Neural progenitor cell (in vitro differentiated cells): ENCODE measurements at regions not wholly inside any gene's neighbourhood (a gene's known extent, or its start where the extent isn't known, plus 50 kb on each side); places are given as distances from the start of the nearest gene placed in this dataset.

Experiments
- DNase-seq: peaks from one replicate; pipeline ENCODE4 v3.0.0-alpha.2; 2016; ENCODE audit warnings: low spot score
- H2AFZ ChIP-seq: fragments of 200-600 bp; sonication (generic); replicated peaks from 2 replicates; pipeline ENCODE4 v1.6.1; 2016; ENCODE audit warnings: antibody characterized with exemption
- H3F3A ChIP-seq: fragments of 200-600 bp; sonication (generic); 2 replicates; pipeline ENCODE4 v1.6.1; 2016; ENCODE audit warnings: antibody characterized with exemption, low read depth
- H3K27ac ChIP-seq: fragments of 200-600 bp; sonication (generic); 2 replicates; pipeline ENCODE4 v1.5.1; 2016; ENCODE audit warnings: mild to moderate bottlenecking
- H3K27me3 ChIP-seq: fragments of 200-600 bp; sonication (generic); 2 replicates; pipeline ENCODE4 v1.6.1; 2016; ENCODE audit warnings: mild to moderate bottlenecking, moderate library complexity
- H3K36me3 ChIP-seq: fragments of 200-600 bp; sonication (generic); 2 replicates; pipeline ENCODE4 v1.5.1; 2016
- H3K4me1 ChIP-seq: fragments of 200-600 bp; sonication (generic); 2 replicates; pipeline ENCODE4 v1.6.1; 2016; ENCODE audit warnings: mixed run types
- H3K4me2 ChIP-seq: fragments of 200-600 bp; sonication (generic); 2 replicates; pipeline ENCODE4 v1.6.1; 2016
- H3K4me3 ChIP-seq: fragments of 200-600 bp; sonication (generic); 2 replicates; pipeline ENCODE4 v1.5.1; 2016
- H3K79me2 ChIP-seq: fragments of 200-600 bp; sonication (generic); 2 replicates; pipeline ENCODE4 v1.6.1; 2016; ENCODE audit warnings: low read depth
- H3K9ac ChIP-seq: fragments of 200-600 bp; sonication (generic); 2 replicates; pipeline ENCODE4 v1.6.1; 2016
- H3K9me3 ChIP-seq: fragments of 200-600 bp; sonication (generic); 2 replicates; pipeline ENCODE4 v1.5.1; 2016; ENCODE audit warnings: low read depth
- H4K20me1 ChIP-seq: fragments of 200-600 bp; sonication (generic); 2 replicates; pipeline ENCODE4 v1.6.1; 2016; ENCODE audit warnings: low read depth
- H3K27ac Mint-ChIP-seq: 3 replicates; pipeline ENCODE4 v1.8.0; 2021; ENCODE audit warnings: mixed read lengths
- H3K27me3 Mint-ChIP-seq: 2 replicates; pipeline ENCODE4 v1.8.0; 2022; ENCODE audit warnings: low read depth, mild to moderate bottlenecking, inconsistent platforms, moderate library complexity, mixed read lengths; ENCODE audit not compliant: insufficient read depth
- H3K36me3 Mint-ChIP-seq: 3 replicates; pipeline ENCODE4 v1.8.0; 2021; ENCODE audit warnings: mixed read lengths
- H3K4me1 Mint-ChIP-seq: 3 replicates; pipeline ENCODE4 v1.8.0; 2021; ENCODE audit warnings: mixed read lengths
- H3K4me3 Mint-ChIP-seq: 3 replicates; pipeline ENCODE4 v1.8.0; 2021; ENCODE audit warnings: mild to moderate bottlenecking, moderate library complexity, mixed read lengths
- H3K9me3 Mint-ChIP-seq: 3 replicates; pipeline ENCODE4 v1.8.0; 2020; ENCODE audit warnings: mixed read lengths
- EZH2 ChIP-seq: fragments of 200-600 bp; sonication (generic); IDR thresholded peaks from 2 replicates; pipeline ENCODE4 v1.6.1; 2017; ENCODE audit warnings: antibody characterized with exemption, mild to moderate bottlenecking, moderate library complexity
- EZH2phosphoT487 ChIP-seq: fragments of 200-600 bp; sonication (generic); IDR thresholded peaks from 2 replicates; pipeline ENCODE4 v1.6.1; 2017; ENCODE audit warnings: antibody characterized with exemption
- TF ChIP-seq, protein P1 (sequence below): fragments of 200-600 bp; sonication (generic); IDR thresholded peaks from 2 replicates; pipeline ENCODE4 v1.5.1; 2017; ENCODE audit warnings: antibody characterized with exemption, mild to moderate bottlenecking

DNA sequence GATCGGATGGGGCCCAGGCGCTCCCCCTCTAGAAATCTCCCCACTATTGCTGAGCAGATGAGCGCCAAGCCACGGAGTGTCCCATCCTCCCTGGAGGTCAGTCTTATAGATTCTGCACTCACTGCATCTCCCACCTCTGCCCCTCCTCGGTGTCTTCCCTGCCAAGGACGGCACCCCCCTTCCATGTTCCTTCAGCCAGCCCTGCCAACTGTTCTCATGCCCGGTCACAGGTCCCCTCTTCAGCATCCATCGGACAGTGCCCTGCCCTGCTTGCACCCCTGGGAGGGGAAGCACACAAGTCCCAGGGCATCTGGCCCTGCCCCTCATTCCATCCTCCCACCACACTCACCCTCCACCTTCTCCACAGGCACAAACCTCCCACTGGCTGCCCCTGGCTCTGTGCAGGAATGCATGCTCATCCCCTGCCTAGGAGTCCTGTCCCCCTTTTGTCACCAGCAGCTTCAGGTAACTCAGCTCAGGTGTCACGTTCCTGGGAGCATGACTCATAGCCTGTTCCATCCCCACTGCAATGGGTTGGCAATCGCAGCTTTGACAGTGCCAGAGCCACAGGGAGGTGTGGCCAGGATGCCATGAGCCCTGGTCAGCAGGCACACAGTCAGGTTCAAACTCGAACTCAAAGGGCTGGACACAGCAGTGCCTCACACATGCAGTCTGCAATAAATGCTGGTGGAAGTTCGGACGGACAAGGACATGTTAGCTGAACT is 234.7 kb upstream of the TCERG1L start:
- Mint-ChIP-seq H3K4me3 (no peak overlapping the region), H3K9me3 (no peaks in the 10 kb centered on the region), H3K36me3 (no peaks in the 10 kb centered on the region), H3K27me3 (peaks cover 5% of the 10 kb centered on the region), H3K4me1 (peaks cover 2% of the 10 kb centered on the region), H3K27ac (no peak overlapping the region)
- no peak overlapping the region for H3K9ac ChIP-seq
- no peak overlapping the region for H3K4me2 ChIP-seq
- no peak overlapping the region for H3K27ac ChIP-seq
- H3K79me2 ChIP-seq: no peaks in the 10 kb centered on the region
- H3K4me1 ChIP-seq: no peaks in the 10 kb centered on the region
- no peaks in the 10 kb centered on the region for H3F3A ChIP-seq
- H3K27me3 ChIP-seq: no peaks in the 10 kb centered on the region
- H2AFZ ChIP-seq: no peak overlapping the region
- H4K20me1 ChIP-seq: no peaks in the 10 kb centered on the region
- H3K9me3 ChIP-seq: no peaks in the 10 kb centered on the region
- no peak for TF ChIP-seq EZH2phosphoT487
- TF ChIP-seq, protein P1, sequence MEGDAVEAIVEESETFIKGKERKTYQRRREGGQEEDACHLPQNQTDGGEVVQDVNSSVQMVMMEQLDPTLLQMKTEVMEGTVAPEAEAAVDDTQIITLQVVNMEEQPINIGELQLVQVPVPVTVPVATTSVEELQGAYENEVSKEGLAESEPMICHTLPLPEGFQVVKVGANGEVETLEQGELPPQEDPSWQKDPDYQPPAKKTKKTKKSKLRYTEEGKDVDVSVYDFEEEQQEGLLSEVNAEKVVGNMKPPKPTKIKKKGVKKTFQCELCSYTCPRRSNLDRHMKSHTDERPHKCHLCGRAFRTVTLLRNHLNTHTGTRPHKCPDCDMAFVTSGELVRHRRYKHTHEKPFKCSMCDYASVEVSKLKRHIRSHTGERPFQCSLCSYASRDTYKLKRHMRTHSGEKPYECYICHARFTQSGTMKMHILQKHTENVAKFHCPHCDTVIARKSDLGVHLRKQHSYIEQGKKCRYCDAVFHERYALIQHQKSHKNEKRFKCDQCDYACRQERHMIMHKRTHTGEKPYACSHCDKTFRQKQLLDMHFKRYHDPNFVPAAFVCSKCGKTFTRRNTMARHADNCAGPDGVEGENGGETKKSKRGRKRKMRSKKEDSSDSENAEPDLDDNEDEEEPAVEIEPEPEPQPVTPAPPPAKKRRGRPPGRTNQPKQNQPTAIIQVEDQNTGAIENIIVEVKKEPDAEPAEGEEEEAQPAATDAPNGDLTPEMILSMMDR: no peak
- DNase-seq: no peak
- H3K4me3 ChIP-seq: no peak overlapping the region
- H3K36me3 ChIP-seq: no peaks in the 10 kb centered on the region

DNA sequence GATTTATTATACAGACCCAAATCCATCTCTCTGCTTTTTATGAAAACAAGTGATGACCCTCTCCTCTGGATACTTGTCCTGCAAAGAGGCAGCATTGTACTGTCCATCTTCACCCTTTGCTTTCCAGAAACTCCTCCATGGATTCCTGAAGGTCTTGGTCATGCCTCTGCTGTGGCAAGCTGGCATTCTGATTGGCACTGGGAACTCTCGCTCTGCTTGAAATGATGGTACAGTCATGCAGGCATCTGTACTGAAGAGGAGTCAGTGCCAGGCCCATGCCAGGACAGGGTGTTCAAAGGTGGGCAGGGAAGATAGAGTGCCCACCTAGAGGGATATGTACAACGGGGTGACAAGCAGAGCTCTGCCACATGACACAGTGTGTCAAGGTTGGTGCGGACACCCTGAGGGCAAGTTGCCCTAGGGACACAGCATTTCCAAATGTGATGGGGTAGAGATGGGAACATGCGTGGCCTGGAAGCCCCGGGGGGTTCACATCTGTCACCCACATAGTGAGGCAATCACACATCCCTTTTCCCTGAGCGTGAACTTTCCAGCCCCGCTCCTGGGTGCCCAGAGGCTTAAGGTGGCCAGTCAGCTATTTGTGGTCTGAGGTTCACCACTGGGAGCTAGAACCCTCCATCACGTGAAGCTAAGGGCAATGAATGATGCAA is 235.7 kb upstream of the TCERG1L start:
- Mint-ChIP-seq H3K27me3 (peaks cover 5% of the 10 kb centered on the region), H3K4me1 (peaks cover 2% of the 10 kb centered on the region), H3K36me3 (no peaks in the 10 kb centered on the region), H3K4me3 (no peak overlapping the region), H3K9me3 (no peaks in the 10 kb centered on the region), H3K27ac (no peak overlapping the region)
- Histone ChIP-seq H3K4me3 (no peak overlapping the region), H3K79me2 (no peaks in the 10 kb centered on the region), H3K36me3 (no peaks in the 10 kb centered on the region), H2AFZ (no peak overlapping the region), H4K20me1 (no peaks in the 10 kb centered on the region), H3K4me2 (no peak overlapping the region), H3F3A (no peaks in the 10 kb centered on the region), H3K27me3 (no peaks in the 10 kb centered on the region), H3K4me1 (no peaks in the 10 kb centered on the region), H3K9ac (no peak overlapping the region), H3K27ac (no peak overlapping the region), H3K9me3 (no peaks in the 10 kb centered on the region)
- DNase-seq: no peak
- TF ChIP-seq, protein P1: no peak
- no peak for TF ChIP-seq EZH2

DNA sequence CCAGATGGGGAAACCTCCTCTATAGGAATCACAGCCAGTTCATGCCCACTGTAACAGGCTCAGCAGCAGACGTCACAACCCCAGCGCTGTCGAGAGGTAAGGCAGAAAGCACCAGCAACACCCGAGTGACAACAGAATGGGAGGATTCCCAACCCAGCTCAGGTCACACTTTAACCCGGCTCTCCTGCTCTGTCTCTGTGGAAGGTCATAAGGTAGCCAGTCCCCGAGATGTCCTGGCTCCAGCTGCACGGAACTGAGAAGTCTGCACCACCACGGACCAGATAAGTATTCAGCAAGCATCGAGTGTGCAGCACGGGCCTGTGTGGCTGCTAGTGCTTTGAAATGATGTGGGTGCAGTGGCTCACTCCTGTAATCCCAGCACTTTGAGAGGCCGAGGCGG is 236.7 kb upstream of the TCERG1L start:
- H3K79me2 ChIP-seq: no peaks in the 10 kb centered on the region
- DNase-seq: no peak
- no peak overlapping the region for H2AFZ ChIP-seq
- Mint-ChIP-seq H3K4me3 (no peak overlapping the region), H3K27me3 (peaks cover 2% of the 10 kb centered on the region), H3K36me3 (no peaks in the 10 kb centered on the region), H3K9me3 (no peaks in the 10 kb centered on the region), H3K4me1 (peaks cover 2% of the 10 kb centered on the region), H3K27ac (no peak overlapping the region)
- no peak overlapping the region for H3K27ac ChIP-seq
- H3K4me3 ChIP-seq: no peak overlapping the region
- H3K9ac ChIP-seq: no peak overlapping the region
- H3K36me3 ChIP-seq: no peaks in the 10 kb centered on the region
- H3K4me1 ChIP-seq: no peaks in the 10 kb centered on the region
- no peak overlapping the region for H3K4me2 ChIP-seq
- TF ChIP-seq, protein P1: no peak
- no peaks in the 10 kb centered on the region for H3K9me3 ChIP-seq
- no peaks in the 10 kb centered on the region for H3F3A ChIP-seq
- no peaks in the 10 kb centered on the region for H4K20me1 ChIP-seq
- H3K27me3 ChIP-seq: no peaks in the 10 kb centered on the region
